OCI-LY3 (cell line): ENCODE measurements at regions not wholly inside any gene's neighbourhood (a gene's known extent, or its start where the extent isn't known, plus 50 kb on each side); places are given as distances from the start of the nearest gene placed in this dataset.
"Not testable (repeated sequence)": the region's sequence is repeated elsewhere in the genome, so short reads cannot be mapped to it uniquely, and the experiment has no call there.

ENCODE experiments used
- H2AFZ ChIP-seq: fragments of 200-600, 300-600 bp; shearing (Covaris generic); 2 replicates; pipeline ENCODE4 v1.6.0; 2014; ENCODE audit warnings: antibody characterized with exemption, low read depth, low read length
- H3K27ac ChIP-seq: fragments of 200-600, 300-600 bp; sonication (generic); 2 replicates; pipeline ENCODE4 v1.5.1; 2014; ENCODE audit warnings: mild to moderate bottlenecking, low read length, moderate library complexity, mixed read lengths
- H3K27me3 ChIP-seq: fragments of 200-600, 300-600 bp; sonication (generic); 2 replicates; pipeline ENCODE4 v1.6.1; 2014; ENCODE audit warnings: low read depth, low read length, mixed read lengths
- H3K36me3 ChIP-seq: fragments of 200-600, 300-600 bp; sonication (generic); replicated peaks from 2 replicates; pipeline ENCODE3; 2014; ENCODE audit warnings: low read depth, low read length, mixed read lengths
- H3K4me1 ChIP-seq: fragments of 300-600, 200-600 bp; sonication (generic); 2 replicates; pipeline ENCODE4 v1.6.1; 2014; ENCODE audit warnings: low read length, mixed read lengths
- H3K4me2 ChIP-seq: fragments of 200-600, 300-600 bp; sonication (generic); 2 replicates; pipeline ENCODE4 v1.6.1; 2014; ENCODE audit warnings: low read length, mixed read lengths
- H3K4me3 ChIP-seq: fragments of 300-600, 200-600 bp; sonication (generic); 2 replicates; pipeline ENCODE4 v1.5.1; 2014; ENCODE audit warnings: antibody characterized with exemption, mild to moderate bottlenecking, low read length, moderate library complexity
- H3K79me2 ChIP-seq: fragments of 300-600, 200-600 bp; shearing (Covaris generic); 2 replicates; pipeline ENCODE4 v1.6.1; 2014; ENCODE audit warnings: mild to moderate bottlenecking, low read length, mixed read lengths
- H3K9ac ChIP-seq: fragments of 300-600, 200-600 bp; shearing (Covaris generic); 2 replicates; pipeline ENCODE4 v1.6.0; 2014; ENCODE audit warnings: mild to moderate bottlenecking, low read length, moderate library complexity
- H3K9me3 ChIP-seq: fragments of 200-600, 300-600 bp; shearing (Covaris generic); 2 replicates; pipeline ENCODE4 v1.6.1; 2014; ENCODE audit warnings: low read length, mixed read lengths; ENCODE audit not compliant: insufficient read depth
- H4K20me1 ChIP-seq: fragments of 200-600, 300-600 bp; sonication (generic); 2 replicates; pipeline ENCODE4 v1.6.1; 2016; ENCODE audit warnings: low read length, mixed read lengths; ENCODE audit not compliant: insufficient read depth
- CTCF ChIP-seq: fragments of 200-600, 300-600 bp; sonication (generic); IDR thresholded peaks from 2 replicates; pipeline ENCODE4 v1.5.1; 2014; ENCODE audit warnings: antibody characterized with exemption, low read length, low read depth
- EZH2phosphoT487 ChIP-seq: fragments of 200-600 bp; shearing (Covaris generic); IDR thresholded peaks from 2 replicates; pipeline ENCODE4 v1.6.1; 2018; ENCODE audit warnings: antibody characterized with exemption, mixed run types, low read depth

DNA sequence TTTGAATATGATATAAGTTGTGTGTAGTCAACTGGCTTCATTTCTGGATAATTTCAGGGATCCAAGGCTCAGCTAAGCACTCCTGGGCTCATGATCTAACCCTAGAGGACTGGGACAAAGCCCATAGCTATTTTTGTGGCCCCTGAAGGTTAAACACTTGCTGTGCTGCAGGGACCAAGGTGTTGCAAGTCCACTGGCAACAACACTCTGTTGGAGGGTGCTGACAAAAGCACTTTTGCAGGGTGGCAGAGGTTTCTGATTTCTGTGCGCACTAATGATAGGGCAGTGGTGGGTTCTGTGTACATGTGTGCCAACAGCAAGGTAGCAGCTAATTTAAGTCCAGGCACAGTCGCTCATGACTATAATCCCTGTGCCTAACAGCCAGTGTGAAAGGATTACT, 445.3 kb upstream of the SYNCRIP start:
- Histone ChIP-seq H3K27me3 (no peaks in the 10 kb centered on the region), H3K4me1 (no peaks in the 10 kb centered on the region), H3K79me2 (no peaks in the 10 kb centered on the region), H3K36me3 (no peaks in the 10 kb centered on the region), H3K9me3 (no peaks in the 10 kb centered on the region), H3K27ac (no peak overlapping the region), H2AFZ (no peak overlapping the region), H4K20me1 (no peaks in the 10 kb centered on the region), H3K4me2 (no peak overlapping the region), H3K9ac (no peak overlapping the region), H3K4me3 (no peak overlapping the region)
- TF ChIP-seq EZH2phosphoT487 (no peak), CTCF (no peak)

DNA sequence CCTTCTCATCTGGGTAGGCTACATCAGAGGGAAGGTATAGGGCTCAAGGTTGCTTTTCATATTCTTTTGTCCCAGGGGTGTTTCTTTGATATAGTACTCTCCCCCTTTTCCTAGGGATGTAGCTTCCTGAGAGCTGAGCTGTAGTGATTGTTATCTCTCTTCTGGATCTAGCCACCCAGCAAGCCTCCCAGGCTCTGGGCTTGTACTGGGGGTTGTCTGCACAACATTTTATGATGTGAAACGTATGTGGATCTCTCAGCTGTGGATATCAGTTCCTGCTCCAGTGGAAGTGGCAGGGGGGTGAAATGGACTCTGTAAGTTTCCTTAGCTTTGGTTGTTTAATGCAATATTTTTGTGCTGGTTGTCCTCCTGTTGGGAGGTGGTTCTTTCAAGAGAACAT, 437.3 kb upstream of the SYNCRIP start:
- Histone ChIP-seq H3K27ac (no peak overlapping the region), H3K9ac (no peak overlapping the region), H3K79me2 (no peaks in the 10 kb centered on the region), H3K4me1 (no peaks in the 10 kb centered on the region), H3K9me3 (no peaks in the 10 kb centered on the region), H2AFZ (no peak overlapping the region), H3K36me3 (no peaks in the 10 kb centered on the region), H3K27me3 (no peaks in the 10 kb centered on the region), H3K4me3 (no peak overlapping the region), H3K4me2 (no peak overlapping the region), H4K20me1 (no peaks in the 10 kb centered on the region)
- TF ChIP-seq EZH2phosphoT487 = no peak
- no peak for TF ChIP-seq CTCF

DNA sequence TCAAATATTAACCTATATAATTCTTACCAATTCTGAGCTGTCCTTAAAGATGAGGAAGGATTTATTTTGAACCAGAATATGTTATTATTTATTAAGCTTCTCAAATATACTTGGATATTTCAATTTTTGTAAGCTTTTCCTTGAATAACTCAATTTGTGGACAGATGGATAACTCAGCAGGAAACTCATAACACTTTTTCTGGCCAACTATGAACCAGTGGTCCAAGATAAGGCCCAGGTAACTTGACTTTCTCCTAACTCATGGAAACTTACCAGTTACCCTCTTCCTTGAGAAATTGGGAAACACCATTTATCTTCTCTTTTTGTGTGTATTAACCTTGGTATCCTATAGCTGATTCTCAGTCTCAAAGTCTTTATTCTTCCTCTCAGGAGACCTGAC, 427.5 kb upstream of the SYNCRIP start:
- Histone ChIP-seq H2AFZ (no peak overlapping the region), H4K20me1 (no peaks in the 10 kb centered on the region), H3K4me3 (no peak overlapping the region), H3K4me1 (no peaks in the 10 kb centered on the region), H3K9me3 (no peaks in the 10 kb centered on the region), H3K27me3 (no peaks in the 10 kb centered on the region), H3K36me3 (no peaks in the 10 kb centered on the region), H3K9ac (no peak overlapping the region), H3K79me2 (no peaks in the 10 kb centered on the region), H3K27ac (no peak overlapping the region), H3K4me2 (no peak overlapping the region)
- TF ChIP-seq CTCF (no peak), EZH2phosphoT487 (no peak)

GRCh38 chr6:86065002-86065401, 422.3 kb upstream of the SYNCRIP start:
- H3K27ac ChIP-seq, H3K79me2 ChIP-seq: not testable (repeated sequence)

DNA sequence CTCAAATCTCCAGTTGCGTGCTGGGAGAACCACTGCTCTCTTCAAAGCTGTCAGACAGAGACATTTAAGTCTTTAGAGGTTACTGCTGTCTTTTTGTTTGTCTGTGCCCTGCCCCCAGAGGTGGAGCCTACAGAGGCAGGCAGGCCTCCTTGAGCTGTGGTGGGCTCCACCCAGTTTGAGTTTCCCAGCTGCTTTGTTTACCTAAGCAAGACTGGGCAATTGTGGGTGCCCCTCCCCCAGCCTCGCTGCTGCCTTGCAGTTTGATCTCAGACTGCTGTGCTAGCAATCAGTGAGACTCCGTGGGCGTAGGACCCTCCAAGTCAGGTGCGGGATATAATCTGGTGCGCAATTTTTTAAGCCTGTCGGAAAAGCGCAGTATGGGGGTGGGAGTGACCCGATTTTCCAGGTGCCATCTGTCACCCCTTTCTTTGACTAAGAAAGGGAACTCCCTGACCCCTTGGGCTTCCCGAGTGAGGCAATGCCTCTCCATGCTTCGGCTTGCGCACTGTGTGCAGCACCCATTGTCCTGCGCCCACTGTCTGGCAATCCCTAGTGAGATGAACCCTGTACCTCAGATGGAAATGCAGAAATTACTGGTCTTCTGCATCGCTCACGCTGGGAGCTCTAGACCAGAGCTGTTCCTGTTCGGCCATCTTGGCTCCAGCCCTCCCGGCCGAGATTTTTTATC, 414.8 kb upstream of the SYNCRIP start:
- H3K27ac ChIP-seq, H3K9ac ChIP-seq, H3K4me3 ChIP-seq, H4K20me1 ChIP-seq, H3K79me2 ChIP-seq, H3K27me3 ChIP-seq, H3K4me1 ChIP-seq, H3K4me2 ChIP-seq, H3K36me3 ChIP-seq, H2AFZ ChIP-seq, H3K9me3 ChIP-seq: not testable (repeated sequence)

More at GRCh38 chr6:86065002-86065401, 422.3 kb upstream of the SYNCRIP start:
- not testable (repeated sequence) for H3K36me3 ChIP-seq, H3K9me3 ChIP-seq, H3K4me2 ChIP-seq, H2AFZ ChIP-seq, H4K20me1 ChIP-seq, H3K27me3 ChIP-seq, H3K9ac ChIP-seq, H3K4me3 ChIP-seq, H3K4me1 ChIP-seq
